ENCODE measurements at regions not wholly inside any gene's neighbourhood (a gene's known extent, or its start where the extent isn't known, plus 50 kb on each side); places are given as distances from the start of the nearest gene placed in this dataset.

DNA sequence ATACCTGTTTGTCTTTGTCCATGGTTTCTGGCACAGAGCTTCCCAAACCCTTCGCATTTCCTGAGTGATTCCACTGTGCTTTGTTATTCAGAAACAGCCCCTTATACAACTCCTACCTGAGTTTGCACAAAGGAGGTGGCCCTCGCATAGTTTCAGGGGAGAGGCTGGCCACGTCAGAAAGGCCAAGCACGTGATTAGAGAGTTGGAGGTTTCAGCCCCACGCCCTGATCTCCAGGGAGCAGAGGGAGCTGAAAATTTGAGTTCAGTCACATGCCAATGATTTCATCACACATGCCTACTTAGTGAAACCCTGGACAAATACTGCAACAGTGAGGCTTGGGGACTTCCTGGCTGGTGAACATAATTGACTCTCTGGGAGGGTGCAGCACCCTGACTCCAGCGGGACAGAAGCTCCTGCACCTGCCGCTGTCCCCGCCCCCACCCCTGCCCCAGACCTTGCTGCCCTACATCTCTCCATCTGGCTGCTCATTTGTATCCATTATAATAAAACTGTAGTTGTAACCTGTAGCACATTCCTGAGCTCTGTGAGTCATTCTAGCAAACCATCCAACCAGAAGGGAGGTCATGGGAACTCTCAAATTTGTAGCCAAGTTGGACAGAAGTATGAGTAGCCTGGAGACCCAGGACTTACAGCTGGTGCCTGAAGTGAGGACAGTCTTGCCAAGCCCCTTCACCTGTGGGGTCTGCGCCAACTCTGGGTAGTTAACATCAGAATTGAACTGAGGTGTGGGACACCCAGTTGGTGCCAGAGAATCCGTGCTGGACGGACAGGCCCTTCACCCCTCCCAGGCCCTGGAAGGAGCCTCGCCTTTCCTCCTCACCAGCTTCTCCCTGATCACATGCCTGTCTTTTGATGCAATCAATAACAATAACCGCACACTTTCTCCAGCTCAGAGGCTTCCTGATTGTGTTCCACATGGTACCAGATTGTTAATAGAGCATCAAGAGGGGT lies 224.3 kb downstream of the ANAPC1 start:
- Histone ChIP-seq H3K9me2 (ENCODE audit: insufficient read depth) (no peaks in the 10 kb centered on the region), H3K9ac (ENCODE audit: low read length) (no peak overlapping the region), H3K27ac (ENCODE audit: low read depth, low read length) (0 out of 2 replicates have a peak overlapping the region, but pooled peaks have one; percentile 24), H3K36me3 (ENCODE audit: control insufficient read depth in 1 of 2, insufficient read depth in 2 of 2, low read length in 2 of 2) (no peaks in the 10 kb centered on the region), H3K4me1 (ENCODE audit: control insufficient read depth in 1 of 2, insufficient read depth in 2 of 2, low read length in 2 of 2) (peaks cover 12 to 16% of the 10 kb centered on the region in 2 experiments), H3K4me2 (ENCODE audit: low read length) (peak overlapping the region; percentile 48), H3K79me2 (ENCODE audit: insufficient read depth, low read length) (no peaks in the 10 kb centered on the region), H4K20me1 (ENCODE audit: insufficient read depth) (no peaks in the 10 kb centered on the region), H3K4me3 (replicated peaks in 1 of 2; ENCODE audit: low read depth in 1 of 2, low read length in 2 of 2) (no peak overlapping the region), H2AFZ (ENCODE audit: low read depth, low read length, poor library complexity, severe bottlenecking) (peak overlapping the region; percentile 44), H3K9me3 (ENCODE audit: control insufficient read depth in 1 of 2, insufficient read depth in 1 of 2, low read depth in 1 of 2, low read length in 2 of 2) (no peaks in the 10 kb centered on the region), H3K27me3 (ENCODE audit: insufficient read depth, low read length) (no peaks in the 10 kb centered on the region)
- CTCF ChIA-PET = no interaction called here
- RAD21 ChIA-PET (ENCODE audit: low non-redundant PET in 1 of 2, low total read pairs in 2 of 2, uncharacterized antibody in 2 of 2, unreplicated experiment in 2 of 2) = no interaction called here
- POLR2A ChIA-PET = interaction anchor here (0.6 kb wide), 1 partner anchor 12 kb away, joined by 3 read pairs; no protein-coding TSS in a partner anchor
- intact Hi-C loops (cut with micrococcal nuclease) = no loop called here
- TF ChIP-seq CEBPB (IDR thresholded peaks at IDR 0.05; ENCODE audit: low read depth) (peak; percentile 77), SP1 (IDR thresholded peaks at IDR 0.05; ENCODE audit: low read depth) (no peak)
- TF ChIP-seq, protein P1, sequence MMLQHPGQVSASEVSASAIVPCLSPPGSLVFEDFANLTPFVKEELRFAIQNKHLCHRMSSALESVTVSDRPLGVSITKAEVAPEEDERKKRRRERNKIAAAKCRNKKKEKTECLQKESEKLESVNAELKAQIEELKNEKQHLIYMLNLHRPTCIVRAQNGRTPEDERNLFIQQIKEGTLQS (IDR thresholded peaks at IDR 0.05) = 0 out of 2 replicates have a peak, but pooled peaks have one; percentile 22
- TF ChIP-seq, protein P2, sequence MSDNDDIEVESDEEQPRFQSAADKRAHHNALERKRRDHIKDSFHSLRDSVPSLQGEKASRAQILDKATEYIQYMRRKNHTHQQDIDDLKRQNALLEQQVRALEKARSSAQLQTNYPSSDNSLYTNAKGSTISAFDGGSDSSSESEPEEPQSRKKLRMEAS (IDR thresholded peaks at IDR 0.05) = peak; percentile 76
- ATAC-seq = peak; percentile 71
- no TSS peak for BruUV-seq (replicated peaks)
- DNase-seq (ENCODE audit: low read depth, low spot score) = peak; percentile 48

DNA sequence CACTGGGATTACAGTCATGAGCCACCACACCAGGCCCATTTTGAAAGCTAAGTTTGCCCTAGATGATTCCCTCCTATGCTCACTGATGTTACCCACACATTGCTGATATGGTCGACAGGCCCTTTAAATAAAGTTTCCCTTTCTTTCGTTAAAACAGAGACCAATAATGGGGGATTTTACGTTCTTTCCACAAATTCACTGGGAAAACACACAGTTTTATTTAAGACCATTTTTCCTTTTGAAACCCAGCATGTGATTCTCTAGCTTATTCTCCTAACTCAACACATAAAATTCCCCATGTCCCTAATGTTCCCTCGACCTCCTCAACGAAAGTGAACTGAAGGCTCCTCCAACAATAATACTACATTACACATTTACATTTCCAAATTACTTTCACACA lies 223.2 kb downstream of the ANAPC1 start:
- ATAC-seq (no peak), DNase-seq (ENCODE audit: low read depth, low spot score) (no peak)
- TF ChIP-seq, protein P3, sequence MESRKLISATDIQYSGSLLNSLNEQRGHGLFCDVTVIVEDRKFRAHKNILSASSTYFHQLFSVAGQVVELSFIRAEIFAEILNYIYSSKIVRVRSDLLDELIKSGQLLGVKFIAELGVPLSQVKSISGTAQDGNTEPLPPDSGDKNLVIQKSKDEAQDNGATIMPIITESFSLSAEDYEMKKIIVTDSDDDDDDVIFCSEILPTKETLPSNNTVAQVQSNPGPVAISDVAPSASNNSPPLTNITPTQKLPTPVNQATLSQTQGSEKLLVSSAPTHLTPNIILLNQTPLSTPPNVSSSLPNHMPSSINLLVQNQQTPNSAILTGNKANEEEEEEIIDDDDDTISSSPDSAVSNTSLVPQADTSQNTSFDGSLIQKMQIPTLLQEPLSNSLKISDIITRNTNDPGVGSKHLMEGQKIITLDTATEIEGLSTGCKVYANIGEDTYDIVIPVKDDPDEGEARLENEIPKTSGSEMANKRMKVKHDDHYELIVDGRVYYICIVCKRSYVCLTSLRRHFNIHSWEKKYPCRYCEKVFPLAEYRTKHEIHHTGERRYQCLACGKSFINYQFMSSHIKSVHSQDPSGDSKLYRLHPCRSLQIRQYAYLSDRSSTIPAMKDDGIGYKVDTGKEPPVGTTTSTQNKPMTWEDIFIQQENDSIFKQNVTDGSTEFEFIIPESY (IDR thresholded peaks at IDR 0.05; ENCODE audit: extremely low read depth, insufficient replicate concordance, low read length) = no peak
- TF ChIP-seq RAD21 (IDR thresholded peaks at IDR 0.05; ENCODE audit: low read depth) (no peak), EGR1 (IDR thresholded peaks at IDR 0.05; ENCODE audit: low read depth) (no peak), EZH2 (IDR thresholded peaks at IDR 0.05) (no peak), YY1 (IDR thresholded peaks at IDR 0.05; ENCODE audit: extremely low read depth, insufficient replicate concordance, low read depth, low read length) (no peak), CTCF (IDR thresholded peaks at IDR 0.05 in 2 of 3, conservative IDR thresholded peaks at IDR 0.05 in 1 of 3; ENCODE audit: borderline replicate concordance in 1 of 3, insufficient read depth in 1 of 3, low read depth in 2 of 3, low read length in 2 of 3) (no peak), CBX3 (IDR thresholded peaks at IDR 0.05; ENCODE audit: low read depth) (no peak)
- TF ChIP-seq, protein P1 (IDR thresholded peaks at IDR 0.05) = no peak
- Histone ChIP-seq H3K36me3 (ENCODE audit: control insufficient read depth in 1 of 2, insufficient read depth in 2 of 2, low read length in 2 of 2) (no peaks in the 10 kb centered on the region), H3K9me2 (ENCODE audit: insufficient read depth) (no peaks in the 10 kb centered on the region), H3K4me2 (ENCODE audit: low read length) (no peak overlapping the region), H3K9me3 (ENCODE audit: control insufficient read depth in 1 of 2, insufficient read depth in 1 of 2, low read depth in 1 of 2, low read length in 2 of 2) (no peaks in the 10 kb centered on the region), H3K79me2 (ENCODE audit: insufficient read depth, low read length) (no peaks in the 10 kb centered on the region), H4K20me1 (ENCODE audit: insufficient read depth) (no peaks in the 10 kb centered on the region), H2AFZ (ENCODE audit: low read depth, low read length, poor library complexity, severe bottlenecking) (no peak overlapping the region), H3K4me1 (ENCODE audit: control insufficient read depth in 1 of 2, insufficient read depth in 2 of 2, low read length in 2 of 2) (peaks cover 12 to 16% of the 10 kb centered on the region in 2 experiments), H3K9ac (ENCODE audit: low read length) (no peak overlapping the region), H3K27ac (ENCODE audit: low read depth, low read length) (no peak overlapping the region), H3K27me3 (ENCODE audit: insufficient read depth, low read length) (no peaks in the 10 kb centered on the region), H3K4me3 (replicated peaks in 1 of 2; ENCODE audit: low read depth in 1 of 2, low read length in 2 of 2) (no peak overlapping the region)
- BruUV-seq (replicated peaks) = no TSS peak
- intact Hi-C loops (cut with micrococcal nuclease) = no loop called here
- CTCF ChIA-PET = no interaction called here
- RAD21 ChIA-PET (ENCODE audit: low non-redundant PET in 1 of 2, low total read pairs in 2 of 2, uncharacterized antibody in 2 of 2, unreplicated experiment in 2 of 2) = no interaction called here
- POLR2A ChIA-PET = no interaction called here

Measured in HCT116 (cell line).